HFF-Myc (cell line): ENCODE measurements at regions not wholly inside any gene's neighbourhood (a gene's known extent, or its start where the extent isn't known, plus 50 kb on each side); places are given as distances from the start of the nearest gene placed in this dataset.

Source experiments
- DNase-seq: peaks from one replicate; pipeline ENCODE4 v3.0.0-alpha.2; 2011; ENCODE audit warnings: low read depth; ENCODE audit errors: extremely low read depth
- H3K4me3 ChIP-seq: replicated peaks from 2 replicates; pipeline ENCODE4 v1.5.1; 2011; ENCODE audit warnings: low read depth, mild to moderate bottlenecking, control low read depth, low read length
- TF ChIP-seq, protein P1 (sequence below): IDR thresholded peaks from 2 replicates; pipeline ENCODE4 v1.5.1; 2012; ENCODE audit warnings: mild to moderate bottlenecking, low read depth, low read length, control low read depth; ENCODE audit errors: missing control alignments

DNA sequence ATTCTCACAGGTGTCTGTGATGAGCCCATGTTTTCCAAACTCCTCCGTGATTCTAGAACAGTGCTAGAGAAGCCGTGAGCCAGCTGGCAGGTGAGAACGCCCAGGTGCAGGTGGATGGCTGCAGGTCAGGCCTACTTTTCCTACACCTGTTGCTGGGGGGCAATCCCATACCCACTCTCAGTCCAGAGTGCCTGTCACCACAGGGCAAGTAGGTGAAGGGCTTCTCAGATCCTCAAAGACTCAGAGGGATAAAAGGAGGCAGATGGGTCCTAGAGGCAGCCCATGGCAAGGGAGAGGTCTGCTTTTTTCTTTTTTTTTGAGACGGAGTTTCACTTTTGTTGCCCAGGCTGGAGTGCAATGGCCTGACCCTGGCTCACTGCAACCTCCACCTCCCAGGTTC, 50.7 kb upstream of the H6PD start:
- TF ChIP-seq, protein P1, sequence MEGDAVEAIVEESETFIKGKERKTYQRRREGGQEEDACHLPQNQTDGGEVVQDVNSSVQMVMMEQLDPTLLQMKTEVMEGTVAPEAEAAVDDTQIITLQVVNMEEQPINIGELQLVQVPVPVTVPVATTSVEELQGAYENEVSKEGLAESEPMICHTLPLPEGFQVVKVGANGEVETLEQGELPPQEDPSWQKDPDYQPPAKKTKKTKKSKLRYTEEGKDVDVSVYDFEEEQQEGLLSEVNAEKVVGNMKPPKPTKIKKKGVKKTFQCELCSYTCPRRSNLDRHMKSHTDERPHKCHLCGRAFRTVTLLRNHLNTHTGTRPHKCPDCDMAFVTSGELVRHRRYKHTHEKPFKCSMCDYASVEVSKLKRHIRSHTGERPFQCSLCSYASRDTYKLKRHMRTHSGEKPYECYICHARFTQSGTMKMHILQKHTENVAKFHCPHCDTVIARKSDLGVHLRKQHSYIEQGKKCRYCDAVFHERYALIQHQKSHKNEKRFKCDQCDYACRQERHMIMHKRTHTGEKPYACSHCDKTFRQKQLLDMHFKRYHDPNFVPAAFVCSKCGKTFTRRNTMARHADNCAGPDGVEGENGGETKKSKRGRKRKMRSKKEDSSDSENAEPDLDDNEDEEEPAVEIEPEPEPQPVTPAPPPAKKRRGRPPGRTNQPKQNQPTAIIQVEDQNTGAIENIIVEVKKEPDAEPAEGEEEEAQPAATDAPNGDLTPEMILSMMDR, result no peak
- DNase-seq, result no peak
- peak overlapping the region; percentile 100 for H3K4me3 ChIP-seq

DNA sequence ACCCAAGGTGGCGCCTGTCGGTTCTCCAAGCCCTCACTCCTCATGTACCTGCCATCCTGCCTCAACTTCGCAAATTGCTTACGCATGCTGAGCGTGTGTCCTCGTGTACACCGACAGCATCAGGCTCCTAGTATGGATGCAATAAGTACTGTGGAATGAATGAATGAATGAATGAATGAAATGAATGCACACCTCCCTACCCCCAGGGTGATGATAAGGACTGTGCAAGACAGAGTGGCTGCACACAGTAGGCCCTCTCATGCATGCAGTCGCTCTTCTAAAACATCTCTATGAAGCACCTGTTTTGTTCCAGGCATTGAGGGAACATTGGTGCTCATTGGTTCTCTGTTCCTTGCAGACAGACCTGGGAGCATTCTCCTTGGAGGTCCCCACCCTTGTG, 49.8 kb upstream of the H6PD start:
- no peak for DNase-seq
- TF ChIP-seq, protein P1, result no peak
- H3K4me3 ChIP-seq, result no peak overlapping the region
